ENCODE measurements at regions not wholly inside any gene's neighbourhood (a gene's known extent, or its start where the extent isn't known, plus 50 kb on each side); places are given as distances from the start of the nearest gene placed in this dataset.

DNA sequence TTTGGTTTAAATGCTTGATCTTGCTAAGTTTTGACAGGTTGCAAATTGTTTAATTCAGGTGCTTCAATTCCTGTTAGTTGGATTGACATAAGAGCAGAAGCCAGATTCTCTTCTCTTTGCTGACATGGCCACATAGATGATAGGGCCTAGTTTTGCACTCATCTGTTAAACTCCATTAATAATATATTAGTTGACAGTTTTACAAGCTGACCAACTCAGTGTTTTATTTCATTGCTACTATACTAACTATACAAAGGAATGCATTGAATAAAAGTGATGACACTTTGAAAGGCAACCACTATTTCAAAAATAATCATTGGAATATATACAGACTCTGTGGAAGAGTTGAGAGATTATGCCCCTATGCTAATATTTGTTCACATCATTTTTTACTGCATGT lies 255.6 kb upstream of the DPYD start:
- TF ChIP-seq, protein P1, sequence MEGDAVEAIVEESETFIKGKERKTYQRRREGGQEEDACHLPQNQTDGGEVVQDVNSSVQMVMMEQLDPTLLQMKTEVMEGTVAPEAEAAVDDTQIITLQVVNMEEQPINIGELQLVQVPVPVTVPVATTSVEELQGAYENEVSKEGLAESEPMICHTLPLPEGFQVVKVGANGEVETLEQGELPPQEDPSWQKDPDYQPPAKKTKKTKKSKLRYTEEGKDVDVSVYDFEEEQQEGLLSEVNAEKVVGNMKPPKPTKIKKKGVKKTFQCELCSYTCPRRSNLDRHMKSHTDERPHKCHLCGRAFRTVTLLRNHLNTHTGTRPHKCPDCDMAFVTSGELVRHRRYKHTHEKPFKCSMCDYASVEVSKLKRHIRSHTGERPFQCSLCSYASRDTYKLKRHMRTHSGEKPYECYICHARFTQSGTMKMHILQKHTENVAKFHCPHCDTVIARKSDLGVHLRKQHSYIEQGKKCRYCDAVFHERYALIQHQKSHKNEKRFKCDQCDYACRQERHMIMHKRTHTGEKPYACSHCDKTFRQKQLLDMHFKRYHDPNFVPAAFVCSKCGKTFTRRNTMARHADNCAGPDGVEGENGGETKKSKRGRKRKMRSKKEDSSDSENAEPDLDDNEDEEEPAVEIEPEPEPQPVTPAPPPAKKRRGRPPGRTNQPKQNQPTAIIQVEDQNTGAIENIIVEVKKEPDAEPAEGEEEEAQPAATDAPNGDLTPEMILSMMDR (IDR thresholded peaks at IDR 0.05; ENCODE audit: insufficient read depth, low read length, poor library complexity, severe bottlenecking): no peak
- no peak for DNase-seq (ENCODE audit: low read depth)
- H3K4me3 ChIP-seq (ENCODE audit: low read depth, low read length): no peak overlapping the region
- no peaks in the 10 kb centered on the region for H3K27me3 ChIP-seq (ENCODE audit: control insufficient read depth, insufficient read depth, low read length)
- H3K36me3 ChIP-seq (ENCODE audit: control insufficient read depth, insufficient read depth, low read length): no peaks in the 10 kb centered on the region

DNA sequence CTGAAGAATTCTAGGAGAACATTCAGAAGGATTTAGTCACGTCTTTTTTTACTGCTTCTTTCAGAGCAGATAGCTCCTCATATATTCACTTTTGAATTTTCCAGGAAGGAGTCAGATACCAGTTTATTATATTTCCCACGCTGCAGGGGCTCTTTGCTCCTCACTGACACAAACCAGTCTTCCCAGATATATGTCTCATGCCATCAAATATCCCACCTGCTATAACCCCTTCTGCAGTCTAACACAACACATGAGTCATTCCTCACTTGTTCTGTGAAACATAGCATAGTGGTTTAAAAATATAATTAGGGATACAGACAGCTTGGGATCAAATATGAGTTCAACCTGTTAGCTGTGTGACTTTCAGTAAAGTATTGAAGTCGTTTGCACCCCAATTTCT lies 251.7 kb upstream of the DPYD start:
- H3K27me3 ChIP-seq (ENCODE audit: control insufficient read depth, insufficient read depth, low read length): no peaks in the 10 kb centered on the region
- no peak overlapping the region for H3K4me3 ChIP-seq (ENCODE audit: low read depth, low read length)
- no peaks in the 10 kb centered on the region for H3K36me3 ChIP-seq (ENCODE audit: control insufficient read depth, insufficient read depth, low read length)
- TF ChIP-seq, protein P1 (IDR thresholded peaks at IDR 0.05; ENCODE audit: insufficient read depth, low read length, poor library complexity, severe bottlenecking): no peak
- DNase-seq (ENCODE audit: low read depth): no peak

- Histone ChIP-seq H3K36me3 (ENCODE audit: control insufficient read depth, insufficient read depth, low read length) (no peaks in the 10 kb centered on the region), H3K27me3 (ENCODE audit: control insufficient read depth, insufficient read depth, low read length) (no peaks in the 10 kb centered on the region), H3K4me3 (ENCODE audit: low read depth, low read length) (no peak overlapping the region)
- TF ChIP-seq, protein P1 (IDR thresholded peaks at IDR 0.05; ENCODE audit: insufficient read depth, low read length, poor library complexity, severe bottlenecking): no peak
- no peak for DNase-seq (ENCODE audit: low read depth)
Observed at GRCh38 chr1:98172022-98172421, 251.2 kb upstream of the DPYD start.

- TF ChIP-seq, protein P1 (IDR thresholded peaks at IDR 0.05; ENCODE audit: insufficient read depth, low read length, poor library complexity, severe bottlenecking): no peak
- H3K27me3 ChIP-seq (ENCODE audit: control insufficient read depth, insufficient read depth, low read length): no peaks in the 10 kb centered on the region
- H3K36me3 ChIP-seq (ENCODE audit: control insufficient read depth, insufficient read depth, low read length): no peaks in the 10 kb centered on the region
- H3K4me3 ChIP-seq (ENCODE audit: low read depth, low read length): no peak overlapping the region
- no peak for DNase-seq (ENCODE audit: low read depth)
Observed at GRCh38 chr1:98164509-98164908, 243.7 kb upstream of the DPYD start.

DNA sequence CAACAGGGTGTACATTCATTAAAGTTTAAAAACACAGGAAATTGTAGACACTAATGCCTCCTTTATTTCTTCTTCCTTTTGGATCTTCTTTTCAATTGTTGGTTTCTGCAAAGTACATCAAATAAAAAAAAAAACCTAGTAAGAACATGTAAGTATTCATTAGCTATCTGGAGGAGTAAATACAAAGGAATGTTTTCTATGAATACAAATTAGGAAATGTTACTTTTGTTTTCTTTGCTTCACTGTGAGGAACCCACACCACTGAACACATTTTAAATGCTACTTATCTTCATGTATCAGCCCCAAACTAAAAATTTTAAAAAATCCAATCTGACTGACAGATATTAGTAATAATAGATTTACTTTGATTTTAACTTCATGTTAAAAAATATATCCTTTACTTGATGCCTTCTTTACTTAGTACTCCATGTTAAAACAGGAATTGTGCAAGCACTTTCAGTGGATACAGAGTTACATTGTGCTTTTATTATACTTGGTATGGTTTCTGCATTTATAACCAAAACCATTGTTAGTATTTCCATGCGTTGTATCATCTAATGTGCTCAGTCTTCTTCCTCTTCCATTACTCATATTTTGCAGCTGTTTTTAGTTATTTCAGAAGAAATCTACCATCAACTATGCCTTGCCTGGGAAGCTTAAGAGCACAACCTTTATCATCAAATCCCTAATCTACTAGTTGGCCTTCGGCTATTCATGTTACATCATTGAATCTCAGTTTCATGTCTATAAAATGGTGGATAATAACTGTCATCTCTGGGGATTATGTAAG lies 236.9 kb upstream of the DPYD start:
- TF ChIP-seq, protein P1 (IDR thresholded peaks at IDR 0.05; ENCODE audit: insufficient read depth, low read length, poor library complexity, severe bottlenecking): no peak
- H3K27me3 ChIP-seq (ENCODE audit: control insufficient read depth, insufficient read depth, low read length): no peaks in the 10 kb centered on the region
- no peaks in the 10 kb centered on the region for H3K36me3 ChIP-seq (ENCODE audit: control insufficient read depth, insufficient read depth, low read length)
- no peak overlapping the region for H3K4me3 ChIP-seq (ENCODE audit: low read depth, low read length)
- DNase-seq (ENCODE audit: low read depth): no peak

GRCh38 chr1:98147280-98147679 lies 226.4 kb upstream of the DPYD start:
- TF ChIP-seq, protein P1 (IDR thresholded peaks at IDR 0.05; ENCODE audit: insufficient read depth, low read length, poor library complexity, severe bottlenecking): no peak
- no peaks in the 10 kb centered on the region for H3K36me3 ChIP-seq (ENCODE audit: control insufficient read depth, insufficient read depth, low read length)
- DNase-seq (ENCODE audit: low read depth): no peak
- H3K4me3 ChIP-seq (ENCODE audit: low read depth, low read length): no peak overlapping the region
- no peaks in the 10 kb centered on the region for H3K27me3 ChIP-seq (ENCODE audit: control insufficient read depth, insufficient read depth, low read length)

Data from kidney epithelial cell (primary cell).